H9 (cell line): ENCODE measurements at regions not wholly inside any gene's neighbourhood (a gene's known extent, or its start where the extent isn't known, plus 50 kb on each side); places are given as distances from the start of the nearest gene placed in this dataset.

Source experiments
- DNase-seq: peaks from one replicate; pipeline ENCODE4 v3.0.0-alpha.2; 2017
- H2AFZ ChIP-seq: one replicate; pipeline ENCODE4 v1.6.1; 2013; ENCODE audit warnings: mild to moderate bottlenecking, low read length, control low read depth, moderate library complexity
- H2AK5ac ChIP-seq: 2 replicates; pipeline ENCODE4 v1.6.1; 2013; ENCODE audit warnings: low read length, control low read depth, mixed read lengths; ENCODE audit not compliant: insufficient read length
- H2BK120ac ChIP-seq: one replicate; pipeline ENCODE4 v1.6.1; 2013; ENCODE audit warnings: low read depth, mild to moderate bottlenecking, low read length, control low read depth, inconsistent platforms; ENCODE audit not compliant: poor library complexity, severe bottlenecking
- H2BK12ac ChIP-seq: 2 replicates; pipeline ENCODE4 v1.6.1; 2013; ENCODE audit warnings: low read length, control low read depth, mixed read lengths, low read depth; ENCODE audit not compliant: insufficient read length
- H2BK15ac ChIP-seq: 2 replicates; pipeline ENCODE4 v1.6.1; 2013; ENCODE audit warnings: low read depth, low read length, control low read depth
- H2BK20ac ChIP-seq: one replicate; pipeline ENCODE4 v1.6.1; 2013; ENCODE audit warnings: low read depth, mild to moderate bottlenecking, low read length, control low read depth, inconsistent platforms; ENCODE audit not compliant: poor library complexity, severe bottlenecking
- H2BK5ac ChIP-seq: 2 replicates; pipeline ENCODE4 v1.6.1; 2013; ENCODE audit warnings: low read length, control low read depth, mixed read lengths; ENCODE audit not compliant: insufficient read length
- H3K14ac ChIP-seq: 2 replicates; pipeline ENCODE4 v1.6.1; 2013; ENCODE audit warnings: low read length, control low read depth; ENCODE audit not compliant: insufficient read depth
- H3K18ac ChIP-seq: 2 replicates; pipeline ENCODE4 v1.6.1; 2013; ENCODE audit warnings: low read depth, mild to moderate bottlenecking, mixed read lengths, low read length, control low read depth; ENCODE audit not compliant: insufficient read length
- H3K23ac ChIP-seq: 2 replicates; pipeline ENCODE4 v1.6.1; 2013; ENCODE audit warnings: low read length, control low read depth, mixed read lengths, low read depth; ENCODE audit not compliant: insufficient read length
- H3K23me2 ChIP-seq: 2 replicates; pipeline ENCODE4 v1.6.1; 2013; ENCODE audit warnings: low read depth, mild to moderate bottlenecking, mixed read lengths, low read length, control low read depth; ENCODE audit not compliant: insufficient read length, poor library complexity, severe bottlenecking
- H3K27ac ChIP-seq: 2 replicates; pipeline ENCODE4 v1.5.1; 2013; ENCODE audit warnings: low read length, control low read depth, mixed read lengths, low read depth; ENCODE audit not compliant: insufficient read length
- H3K27me3 ChIP-seq: 2 replicates; pipeline ENCODE4 v1.6.1; 2013; ENCODE audit warnings: low read length, control low read depth, inconsistent platforms; ENCODE audit not compliant: insufficient read depth
- H3K4ac ChIP-seq: 2 replicates; pipeline ENCODE4 v1.6.1; 2013; ENCODE audit warnings: low read depth, mild to moderate bottlenecking, control low read depth, inconsistent platforms, low read length, moderate library complexity
- H3K4me1 ChIP-seq: 2 replicates; pipeline ENCODE4 v1.6.1; 2013; ENCODE audit warnings: low read length, control low read depth, inconsistent platforms; ENCODE audit not compliant: insufficient read depth
- H3K4me2 ChIP-seq: 2 replicates; pipeline ENCODE4 v1.6.1; 2013; ENCODE audit warnings: low read length, control low read depth, mixed read lengths; ENCODE audit not compliant: insufficient read length, insufficient read depth
- H3K56ac ChIP-seq: 2 replicates; pipeline ENCODE4 v1.6.1; 2013; ENCODE audit warnings: low read depth, mild to moderate bottlenecking, mixed read lengths, low read length, control low read depth; ENCODE audit not compliant: insufficient read length
- H3K79me1 ChIP-seq: 2 replicates; pipeline ENCODE4 v1.6.1; 2013; ENCODE audit warnings: low read depth, mild to moderate bottlenecking, moderate library complexity, low read length, control low read depth, inconsistent platforms; ENCODE audit not compliant: insufficient read depth, poor library complexity, severe bottlenecking
- H3K79me2 ChIP-seq: 2 replicates; pipeline ENCODE4 v1.6.1; 2013; ENCODE audit warnings: low read length, control low read depth, inconsistent platforms; ENCODE audit not compliant: insufficient read depth
- H3K9ac ChIP-seq: 2 replicates; pipeline ENCODE4 v1.6.1; 2013; ENCODE audit warnings: low read length, control low read depth, mixed read lengths; ENCODE audit not compliant: insufficient read length; ENCODE audit errors: extremely low read depth
- H3K9me3 ChIP-seq: one replicate; pipeline ENCODE4 v1.6.1; 2013; ENCODE audit warnings: low read depth, low read length, inconsistent platforms; ENCODE audit not compliant: control insufficient read depth
- H3T11ph ChIP-seq: one replicate; pipeline ENCODE4 v1.6.1; 2013; ENCODE audit warnings: mild to moderate bottlenecking, low read length, control low read depth, inconsistent platforms
- H4K20me1 ChIP-seq: one replicate; pipeline ENCODE4 v1.6.1; 2013; ENCODE audit not compliant: control insufficient read depth, insufficient read length, insufficient read depth
- H4K5ac ChIP-seq: 2 replicates; pipeline ENCODE4 v1.6.1; 2013; ENCODE audit warnings: low read depth, mild to moderate bottlenecking, mixed read lengths, low read length, control low read depth; ENCODE audit not compliant: insufficient read length
- H4K8ac ChIP-seq: replicated peaks from 2 replicates; pipeline ENCODE4 v1.6.1; 2013; ENCODE audit warnings: low read length, control low read depth, mixed read lengths, low read depth; ENCODE audit not compliant: insufficient read length
- H4K91ac ChIP-seq: 2 replicates; pipeline ENCODE4 v1.6.1; 2013; ENCODE audit warnings: low read depth, mild to moderate bottlenecking, moderate library complexity, mixed read lengths, low read length, control low read depth; ENCODE audit not compliant: insufficient read length
- H3K27ac Mint-ChIP-seq, 3 experiments: 2 replicates in 2 of 3; 3 replicates in 1 of 3; pipeline ENCODE4 v1.8.0; 2020 to 2021; ENCODE audit warnings: mixed read lengths in 3 of 3, mild to moderate bottlenecking in 1 of 3, moderate library complexity in 1 of 3
- H3K27me3 Mint-ChIP-seq: 2 replicates; pipeline ENCODE4 v1.8.0; 2021; ENCODE audit warnings: low read depth, mild to moderate bottlenecking, moderate library complexity, mixed read lengths
- H3K36me3 Mint-ChIP-seq, 3 experiments: 2 replicates in 2 of 3; 3 replicates in 1 of 3; pipeline ENCODE4 v1.8.0; 2020 to 2021; ENCODE audit warnings: low read depth in 3 of 3, mixed read lengths in 3 of 3; ENCODE audit not compliant: insufficient read depth in 1 of 3
- H3K4me1 Mint-ChIP-seq, 2 experiments: 2 replicates each; pipeline ENCODE4 v1.8.0; 2020; ENCODE audit warnings: mixed read lengths in 2 of 2
- H3K4me3 Mint-ChIP-seq, 2 experiments: 2 replicates in 1 of 2; 3 replicates in 1 of 2; pipeline ENCODE4 v1.8.0; 2020 to 2021; ENCODE audit warnings: mild to moderate bottlenecking in 2 of 2, mixed read lengths in 2 of 2, moderate library complexity in 1 of 2
- H3K9me3 Mint-ChIP-seq, 2 experiments: 2 replicates in 1 of 2; 3 replicates in 1 of 2; pipeline ENCODE4 v1.8.0; 2020; ENCODE audit warnings: mild to moderate bottlenecking in 2 of 2, mixed read lengths in 2 of 2, moderate library complexity in 1 of 2
- WGBS: extraction: QIAGEN DNeasy Blood & Tissue Kit; methylation state at CpG from one replicate; pipeline ENCODE4 v1.1.7; 2013; ENCODE audit warnings: missing lambda C conversion rate, low lambda C conversion rate, mixed read lengths; ENCODE audit not compliant: insufficient read length; ENCODE audit errors: extremely low coverage; 5-methylcytosine and 5-hydroxymethylcytosine counted together
- TF ChIP-seq, protein P1 (sequence below): fragments of 200-600 bp; sonication (generic); conservative IDR thresholded peaks from 3 replicates; pipeline ENCODE4 v1.8.0; 2021; ENCODE audit warnings: antibody characterized with exemption, mild to moderate bottlenecking

DNA sequence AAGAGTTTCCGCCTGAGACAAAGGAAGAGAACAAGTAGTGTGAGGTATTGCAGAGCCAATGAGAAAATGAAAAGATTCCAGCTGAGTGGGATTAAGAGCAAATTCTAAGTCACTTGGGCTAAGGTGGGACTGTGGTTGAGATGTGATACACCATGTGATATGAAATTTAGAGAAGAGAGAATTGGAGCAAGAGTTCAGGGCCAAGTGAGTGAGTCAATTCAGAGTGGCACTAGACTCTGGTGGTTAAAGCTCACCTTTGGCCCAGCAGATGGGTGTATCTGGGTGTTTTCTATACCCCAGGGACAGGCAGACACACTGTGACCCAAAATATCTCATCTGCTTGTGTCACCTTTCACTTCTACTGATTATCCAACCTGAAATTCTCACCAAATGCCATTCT is 368.1 kb downstream of the KCNN2 start:
- TF ChIP-seq, protein P1, sequence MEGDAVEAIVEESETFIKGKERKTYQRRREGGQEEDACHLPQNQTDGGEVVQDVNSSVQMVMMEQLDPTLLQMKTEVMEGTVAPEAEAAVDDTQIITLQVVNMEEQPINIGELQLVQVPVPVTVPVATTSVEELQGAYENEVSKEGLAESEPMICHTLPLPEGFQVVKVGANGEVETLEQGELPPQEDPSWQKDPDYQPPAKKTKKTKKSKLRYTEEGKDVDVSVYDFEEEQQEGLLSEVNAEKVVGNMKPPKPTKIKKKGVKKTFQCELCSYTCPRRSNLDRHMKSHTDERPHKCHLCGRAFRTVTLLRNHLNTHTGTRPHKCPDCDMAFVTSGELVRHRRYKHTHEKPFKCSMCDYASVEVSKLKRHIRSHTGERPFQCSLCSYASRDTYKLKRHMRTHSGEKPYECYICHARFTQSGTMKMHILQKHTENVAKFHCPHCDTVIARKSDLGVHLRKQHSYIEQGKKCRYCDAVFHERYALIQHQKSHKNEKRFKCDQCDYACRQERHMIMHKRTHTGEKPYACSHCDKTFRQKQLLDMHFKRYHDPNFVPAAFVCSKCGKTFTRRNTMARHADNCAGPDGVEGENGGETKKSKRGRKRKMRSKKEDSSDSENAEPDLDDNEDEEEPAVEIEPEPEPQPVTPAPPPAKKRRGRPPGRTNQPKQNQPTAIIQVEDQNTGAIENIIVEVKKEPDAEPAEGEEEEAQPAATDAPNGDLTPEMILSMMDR = no peak
- peaks cover 0 to 8% (median 0%) of the 10 kb centered on the region in 3 experiments; a peak in 2 of 7 replicates for H3K36me3 Mint-ChIP-seq

More for the DNA sequence above, 368.1 kb downstream of the KCNN2 start:
- DNase-seq = no peak
- no peak overlapping the region for H3K27ac Mint-ChIP-seq
- no peaks in the 10 kb centered on the region for H3K9me3 ChIP-seq
- WGBS = no CpG with 5 or more reads among the region's 1 CpG
- no peak overlapping the region for H2AK5ac ChIP-seq
- H3K27ac ChIP-seq = no peak overlapping the region
- H2AFZ ChIP-seq = no peak overlapping the region
- H3K14ac ChIP-seq = no peak overlapping the region
- no peak overlapping the region for H4K8ac ChIP-seq
- H3K4ac ChIP-seq = no peak overlapping the region
- H3K4me2 ChIP-seq = no peak overlapping the region
- H3K27me3 Mint-ChIP-seq = no peaks in the 10 kb centered on the region
- H3K9ac ChIP-seq = no peak overlapping the region
- H2BK15ac ChIP-seq = no peak overlapping the region
- H3K56ac ChIP-seq = no peak overlapping the region
- no peak overlapping the region for H4K5ac ChIP-seq
- H3K27me3 ChIP-seq = no peaks in the 10 kb centered on the region
- no peaks in the 10 kb centered on the region for H3K4me1 Mint-ChIP-seq
- H4K20me1 ChIP-seq = no peaks in the 10 kb centered on the region
- no peak overlapping the region for H3K23ac ChIP-seq
- peaks cover 0 to 8% of the 10 kb centered on the region in 2 experiments; a peak in 4 of 5 replicates for H3K9me3 Mint-ChIP-seq
- H2BK120ac ChIP-seq = no peak overlapping the region
- no peak overlapping the region for H3K18ac ChIP-seq
- no peak overlapping the region for H2BK20ac ChIP-seq
- no peaks in the 10 kb centered on the region for H3K4me1 ChIP-seq
- no peak overlapping the region for H3T11ph ChIP-seq
- H4K91ac ChIP-seq = no peak overlapping the region
- H3K79me1 ChIP-seq = no peaks in the 10 kb centered on the region
- H3K4me3 Mint-ChIP-seq = no peak overlapping the region
- H3K23me2 ChIP-seq = no peaks in the 10 kb centered on the region
- no peak overlapping the region for H2BK12ac ChIP-seq
- H3K79me2 ChIP-seq = no peaks in the 10 kb centered on the region; the same call in 1 of the 2 replicates
- H2BK5ac ChIP-seq = no peak overlapping the region
